GM10266 (cell line): ENCODE measurements at regions not wholly inside any gene's neighbourhood (a gene's known extent, or its start where the extent isn't known, plus 50 kb on each side); places are given as distances from the start of the nearest gene placed in this dataset.

ENCODE experiments used
- DNase-seq: peaks from one replicate; pipeline ENCODE4 v3.0.0; 2012; ENCODE audit errors: extremely low spot score
- TF ChIP-seq, protein P1 (sequence below): IDR thresholded peaks from 2 replicates; pipeline ENCODE4 v1.5.1; 2012; ENCODE audit warnings: mild to moderate bottlenecking, low read depth; ENCODE audit not compliant: control insufficient read depth, insufficient read depth; ENCODE audit errors: missing control alignments

DNA sequence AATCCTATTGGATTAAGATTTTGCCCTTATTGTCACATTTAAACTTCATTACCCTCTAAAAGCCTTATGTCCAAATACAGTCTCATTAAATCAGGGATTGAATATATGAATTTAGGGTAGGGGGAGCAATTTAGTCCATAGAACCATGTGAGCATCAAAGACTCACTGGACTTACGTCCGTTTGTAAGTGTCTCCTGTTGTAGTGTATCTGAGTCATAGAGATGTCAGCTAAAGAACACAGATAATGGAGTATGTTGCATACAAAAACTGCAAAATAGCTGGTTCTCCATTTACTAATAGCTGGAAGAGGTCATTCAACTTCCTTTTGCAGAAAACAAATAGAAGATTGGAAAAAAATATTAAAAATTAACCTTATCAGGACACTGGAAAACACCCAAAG, 599.1 kb upstream of the SOX9 start:
- TF ChIP-seq, protein P1, sequence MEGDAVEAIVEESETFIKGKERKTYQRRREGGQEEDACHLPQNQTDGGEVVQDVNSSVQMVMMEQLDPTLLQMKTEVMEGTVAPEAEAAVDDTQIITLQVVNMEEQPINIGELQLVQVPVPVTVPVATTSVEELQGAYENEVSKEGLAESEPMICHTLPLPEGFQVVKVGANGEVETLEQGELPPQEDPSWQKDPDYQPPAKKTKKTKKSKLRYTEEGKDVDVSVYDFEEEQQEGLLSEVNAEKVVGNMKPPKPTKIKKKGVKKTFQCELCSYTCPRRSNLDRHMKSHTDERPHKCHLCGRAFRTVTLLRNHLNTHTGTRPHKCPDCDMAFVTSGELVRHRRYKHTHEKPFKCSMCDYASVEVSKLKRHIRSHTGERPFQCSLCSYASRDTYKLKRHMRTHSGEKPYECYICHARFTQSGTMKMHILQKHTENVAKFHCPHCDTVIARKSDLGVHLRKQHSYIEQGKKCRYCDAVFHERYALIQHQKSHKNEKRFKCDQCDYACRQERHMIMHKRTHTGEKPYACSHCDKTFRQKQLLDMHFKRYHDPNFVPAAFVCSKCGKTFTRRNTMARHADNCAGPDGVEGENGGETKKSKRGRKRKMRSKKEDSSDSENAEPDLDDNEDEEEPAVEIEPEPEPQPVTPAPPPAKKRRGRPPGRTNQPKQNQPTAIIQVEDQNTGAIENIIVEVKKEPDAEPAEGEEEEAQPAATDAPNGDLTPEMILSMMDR: no peak
- DNase-seq: no peak

DNA sequence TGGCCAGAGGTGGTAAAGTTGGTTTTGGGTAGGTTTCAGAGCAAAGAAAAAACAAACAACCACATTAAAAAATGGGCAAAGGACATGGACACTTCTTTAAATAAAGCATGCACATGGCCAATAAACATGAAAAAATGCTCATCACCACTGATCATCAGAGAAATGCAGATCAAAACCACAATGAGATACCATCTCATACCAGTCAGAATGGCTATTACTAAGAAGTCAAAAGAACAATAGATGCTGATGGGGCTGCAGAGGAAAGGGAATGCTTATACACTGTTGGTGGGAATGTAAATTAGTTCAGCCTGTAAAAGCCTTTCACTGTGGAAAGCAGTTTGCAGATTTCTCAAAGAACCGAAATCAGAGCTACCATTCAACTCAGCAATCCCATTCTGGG, 598.4 kb upstream of the SOX9 start:
- TF ChIP-seq, protein P1: no peak
- no peak for DNase-seq

DNA sequence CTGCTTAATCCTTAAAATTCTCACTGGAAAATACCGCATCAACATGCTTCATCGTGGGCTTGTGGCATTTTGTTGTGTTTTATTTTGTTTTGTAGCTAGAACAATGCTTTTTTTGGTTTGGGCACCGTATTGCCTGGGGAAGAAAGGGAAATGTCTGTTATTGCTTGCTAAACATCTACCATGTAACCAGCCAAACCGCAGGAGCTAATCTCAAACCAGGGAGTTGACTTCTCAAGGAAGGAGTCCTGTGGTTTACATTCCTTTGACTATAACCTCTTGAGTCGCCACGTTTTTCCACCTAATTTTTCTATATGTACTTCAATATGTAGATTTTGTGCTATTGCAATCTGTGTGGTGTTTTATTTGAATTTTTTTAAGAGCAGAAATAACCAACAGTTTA, 593.5 kb upstream of the SOX9 start:
- DNase-seq: no peak
- TF ChIP-seq, protein P1: no peak

DNA sequence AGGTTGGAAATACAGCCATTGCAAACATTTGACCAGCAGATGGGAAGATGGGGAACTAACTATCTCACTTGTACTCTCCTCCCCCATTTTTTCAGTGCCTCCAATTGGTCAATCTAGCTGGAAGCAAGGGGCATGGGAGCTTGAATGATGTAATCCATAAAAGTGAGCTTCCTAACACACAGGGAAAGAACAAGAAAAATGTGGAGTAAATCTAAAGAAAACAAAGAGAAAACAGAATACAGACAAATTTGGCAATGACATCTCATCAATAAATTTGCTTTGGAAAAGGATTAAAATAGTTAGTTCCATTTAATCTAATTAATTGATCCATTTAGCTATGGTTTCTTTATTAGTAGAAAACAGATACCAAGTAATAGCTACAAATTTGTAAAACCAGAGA, 592.6 kb upstream of the SOX9 start:
- TF ChIP-seq, protein P1: no peak
- DNase-seq: no peak

DNA sequence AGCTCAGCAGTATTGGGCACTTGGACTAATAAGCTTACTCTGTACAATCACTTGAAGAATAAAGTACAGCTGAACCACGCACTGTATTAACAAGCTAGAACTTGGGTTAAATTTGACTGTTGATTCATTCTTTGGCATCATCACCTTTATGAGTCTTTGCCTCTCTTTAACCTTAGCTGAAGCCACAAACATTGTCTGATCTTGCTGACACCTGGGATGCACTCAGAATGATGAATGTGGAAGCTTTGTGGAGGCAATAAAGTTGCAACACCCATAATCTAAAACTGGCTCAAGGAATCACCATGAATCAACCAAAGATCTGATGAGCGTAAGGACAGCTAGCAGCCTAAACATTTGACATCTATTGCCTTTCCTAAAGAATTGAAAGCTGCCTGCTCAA, 590.6 kb upstream of the SOX9 start:
- no peak for DNase-seq
- TF ChIP-seq, protein P1: no peak

DNA sequence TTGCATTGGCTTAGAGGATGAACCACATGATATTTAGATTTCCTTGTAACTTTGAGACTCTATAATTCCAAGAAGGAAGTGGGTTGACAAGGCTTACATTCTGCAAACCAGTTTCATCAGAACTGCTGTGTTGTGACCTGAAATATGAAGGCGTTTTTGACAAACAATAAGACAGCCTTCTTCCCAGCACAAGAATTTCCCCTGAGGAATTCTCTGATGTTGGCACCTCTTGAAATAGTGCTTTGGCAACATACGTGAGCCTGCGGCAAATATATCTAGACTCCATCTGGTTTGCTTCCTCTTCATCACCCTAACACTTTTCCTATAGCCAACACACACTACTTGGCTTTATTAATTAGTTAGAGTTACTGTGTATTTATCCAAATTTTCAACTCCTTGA, 585.5 kb upstream of the SOX9 start:
- TF ChIP-seq, protein P1: no peak
- no peak for DNase-seq

DNA sequence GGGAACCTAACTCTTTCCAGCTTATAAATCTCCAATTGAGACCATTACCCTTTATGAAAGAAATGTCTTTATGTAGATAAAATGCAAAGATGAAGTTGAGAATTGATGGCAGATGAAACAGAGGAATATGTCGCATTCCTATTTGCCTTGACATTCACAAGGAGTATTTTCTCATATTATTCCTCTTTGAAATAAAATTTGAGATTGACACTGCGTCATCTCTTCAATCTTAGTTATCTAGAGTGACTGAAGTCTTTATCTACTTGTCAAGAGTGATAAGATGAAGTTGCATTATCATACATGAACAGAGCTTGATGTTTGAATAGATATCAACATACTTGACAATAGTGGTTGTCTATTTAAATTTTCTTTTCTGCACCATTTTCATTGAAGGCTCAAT, 574.4 kb upstream of the SOX9 start:
- no peak for DNase-seq
- TF ChIP-seq, protein P1: no peak

DNA sequence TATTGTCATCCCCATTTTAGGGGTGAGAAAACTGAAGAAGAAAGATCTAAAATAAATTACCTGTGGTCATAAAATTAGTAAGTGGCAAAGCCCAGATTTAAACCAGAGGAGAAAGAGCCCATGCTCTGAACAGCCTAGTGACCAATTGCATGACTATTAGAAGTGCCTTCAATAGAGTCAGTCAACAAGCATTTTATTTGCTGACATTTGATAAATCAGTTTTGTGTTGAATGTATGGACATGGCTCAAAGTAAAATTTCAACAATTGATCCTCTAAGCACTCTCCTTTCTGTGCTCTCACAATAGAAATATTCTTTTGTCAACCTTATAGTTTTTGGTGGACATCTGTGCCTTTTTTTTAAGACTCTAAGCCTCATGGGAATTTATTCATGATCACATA, 572.9 kb upstream of the SOX9 start:
- no peak for DNase-seq
- TF ChIP-seq, protein P1: no peak
